Stimulated activated effector memory CD8-positive, alpha-beta T cell treated with anti-CD3 and anti-CD28 coated beads, Interleukin-12 subunit alpha, Interleukin-12 subunit beta, amount 100 ng/mL, for 72 hours (primary cell): ENCODE measurements at regions not wholly inside any gene's neighbourhood (a gene's known extent, or its start where the extent isn't known, plus 50 kb on each side); places are given as distances from the start of the nearest gene placed in this dataset.
"Not testable (repeated sequence)": the region's sequence is repeated elsewhere in the genome, so short reads cannot be mapped to it uniquely, and the experiment has no call there.

Source experiments
- ATAC-seq: fragments of 150-1000 bp; cut with Tn5 transposase; 2 replicates; pipeline ENCODE4 v1.10.0; 2021
- DNase-seq, 2 donors: peaks; one replicate each; pipeline ENCODE4 v3.0.0; 2021 to 2022; ENCODE audit warnings: low spot score in 2 of 2
- H3K27ac Mint-ChIP-seq: one replicate; pipeline ENCODE4 v1.8.0; 2022; ENCODE audit warnings: mild to moderate bottlenecking, mixed read lengths
- H3K36me3 Mint-ChIP-seq: one replicate; pipeline ENCODE4 v1.8.0; 2022; ENCODE audit warnings: mild to moderate bottlenecking, mixed read lengths
- H3K4me1 Mint-ChIP-seq: one replicate; pipeline ENCODE4 v1.8.0; 2022; ENCODE audit warnings: mixed read lengths
- H3K4me3 Mint-ChIP-seq: one replicate; pipeline ENCODE4 v1.8.0; 2022; ENCODE audit warnings: mild to moderate bottlenecking, mixed read lengths
- H3K9me3 Mint-ChIP-seq: one replicate; pipeline ENCODE4 v1.8.0; 2022; ENCODE audit warnings: mixed read lengths

DNA sequence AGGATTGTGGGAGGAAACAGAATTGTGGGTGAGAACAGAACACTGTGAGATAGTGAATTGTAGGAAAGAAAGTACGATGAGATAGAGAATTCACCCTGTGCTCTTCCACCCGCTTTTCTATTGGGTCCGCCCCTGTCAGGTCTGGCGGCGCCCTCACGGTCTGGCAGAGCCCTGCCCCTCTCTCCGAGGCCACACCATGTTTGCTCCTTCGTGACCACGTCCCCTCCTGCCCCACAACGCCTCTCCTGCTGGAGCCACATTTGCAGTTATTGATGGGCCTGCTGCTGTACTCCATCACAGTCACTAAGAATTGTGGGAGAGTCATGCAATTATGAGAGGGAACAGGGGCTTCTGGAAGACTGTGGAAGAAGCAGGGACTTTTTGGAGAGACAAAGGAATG, 473.1 kb downstream of the KLF12 start:
- Mint-ChIP-seq H3K36me3 (no peaks in the 10 kb centered on the region), H3K4me3 (no peak overlapping the region)

GRCh38 chr13:73658639-73659038, 475.6 kb downstream of the KLF12 start:
- no peak overlapping the region for H3K4me3 Mint-ChIP-seq

More for the DNA sequence above, 473.1 kb downstream of the KLF12 start:
- ATAC-seq: peak; percentile 44
- H3K9me3 Mint-ChIP-seq: no peaks in the 10 kb centered on the region
- peaks cover 7% of the 10 kb centered on the region for H3K4me1 Mint-ChIP-seq
- H3K27ac Mint-ChIP-seq: no peak overlapping the region
- no peak for DNase-seq

GRCh38 chr13:73657821-73658540, 476.2 kb downstream of the KLF12 start:
- ATAC-seq: no peak
- H3K36me3 Mint-ChIP-seq: no peaks in the 10 kb centered on the region
- H3K27ac Mint-ChIP-seq: no peak overlapping the region

More at GRCh38 chr13:73658639-73659038, 475.6 kb downstream of the KLF12 start:
- Mint-ChIP-seq H3K27ac (no peak overlapping the region), H3K4me1 (peaks cover 7% of the 10 kb centered on the region), H3K9me3 (no peaks in the 10 kb centered on the region), H3K36me3 (no peaks in the 10 kb centered on the region)
- DNase-seq (no peak), ATAC-seq (no peak)

GRCh38 chr13:73656863-73657262, 477.3 kb downstream of the KLF12 start:
- H3K27ac Mint-ChIP-seq: no peak overlapping the region
- H3K36me3 Mint-ChIP-seq: no peaks in the 10 kb centered on the region
- ATAC-seq: no peak

More at GRCh38 chr13:73657821-73658540, 476.2 kb downstream of the KLF12 start:
- Mint-ChIP-seq H3K9me3 (no peaks in the 10 kb centered on the region), H3K4me3 (no peak overlapping the region), H3K4me1 (peaks cover 7% of the 10 kb centered on the region)
- DNase-seq: no peak

GRCh38 chr13:73653688-73654087, 480.5 kb downstream of the KLF12 start:
- H3K9me3 Mint-ChIP-seq: no peaks in the 10 kb centered on the region
- no peak overlapping the region for H3K27ac Mint-ChIP-seq
- H3K4me3 Mint-ChIP-seq: no peak overlapping the region

More at GRCh38 chr13:73656863-73657262, 477.3 kb downstream of the KLF12 start:
- H3K4me1 Mint-ChIP-seq: peaks cover 4% of the 10 kb centered on the region
- DNase-seq: no peak
- H3K4me3 Mint-ChIP-seq: no peak overlapping the region
- H3K9me3 Mint-ChIP-seq: no peaks in the 10 kb centered on the region

DNA sequence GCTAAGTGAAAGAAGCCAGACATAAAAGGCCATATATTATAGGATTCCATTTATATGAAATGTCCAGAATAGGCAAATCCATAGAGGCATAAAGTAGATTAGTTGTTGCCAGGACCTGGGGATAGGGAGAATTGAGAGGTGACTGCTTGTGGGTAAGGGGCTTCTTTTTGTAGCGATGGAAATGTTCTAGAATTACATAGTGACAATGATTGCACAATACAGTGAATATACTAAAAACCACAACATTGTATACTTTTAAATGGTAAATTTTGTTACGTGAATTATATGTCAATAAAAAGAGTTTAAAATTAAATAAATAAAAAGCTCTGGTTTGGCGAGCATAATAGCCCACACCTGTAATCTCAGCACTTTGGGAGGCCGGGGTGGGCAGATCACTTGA, 486.8 kb downstream of the KLF12 start:
- Mint-ChIP-seq H3K4me3 (no peak overlapping the region), H3K9me3 (peaks cover 3% of the 10 kb centered on the region), H3K36me3 (no peaks in the 10 kb centered on the region), H3K4me1 (no peaks in the 10 kb centered on the region), H3K27ac (no peak overlapping the region)
- DNase-seq: no peak
- no peak for ATAC-seq

More at GRCh38 chr13:73653688-73654087, 480.5 kb downstream of the KLF12 start:
- ATAC-seq (no peak), DNase-seq (no peak)
- no peaks in the 10 kb centered on the region for H3K36me3 Mint-ChIP-seq
- no peaks in the 10 kb centered on the region for H3K4me1 Mint-ChIP-seq

DNA sequence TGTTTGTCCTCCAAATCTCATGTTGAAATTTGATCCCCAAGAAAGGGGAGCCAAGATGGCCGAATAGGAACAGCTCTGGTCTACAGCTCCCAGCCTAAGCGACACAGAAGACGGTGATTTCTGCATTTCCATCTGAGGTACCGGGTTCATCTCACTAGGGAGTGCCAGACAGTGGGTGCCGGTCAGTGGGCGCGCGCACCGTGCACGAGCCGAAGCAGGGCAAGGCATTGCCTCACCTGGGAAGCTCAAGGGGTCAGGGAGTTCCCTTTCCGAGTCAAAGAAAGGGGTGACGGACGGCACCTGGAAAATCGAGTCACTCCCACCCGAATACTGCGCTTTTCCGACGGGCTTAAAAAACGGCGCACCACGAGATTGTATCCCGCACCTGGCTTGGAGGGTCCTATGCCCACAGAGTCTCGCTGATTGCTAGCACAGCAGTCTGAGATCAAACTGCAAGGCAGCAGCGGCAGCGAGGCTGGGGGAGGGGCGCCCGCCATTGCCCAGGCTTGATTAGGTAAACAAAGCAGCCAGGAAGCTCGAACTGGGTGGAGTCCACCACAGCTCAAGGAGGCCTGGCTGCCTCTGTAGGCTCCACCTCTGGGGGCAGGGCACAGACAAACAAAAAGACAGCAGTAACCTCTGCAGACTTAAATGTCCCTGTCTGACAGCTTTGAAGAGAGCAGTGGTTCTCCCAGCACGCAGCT, 493.6 kb downstream of the KLF12 start:
- not testable (repeated sequence) for DNase-seq, H3K4me1 Mint-ChIP-seq, H3K36me3 Mint-ChIP-seq, H3K9me3 Mint-ChIP-seq, ATAC-seq, H3K4me3 Mint-ChIP-seq, H3K27ac Mint-ChIP-seq

DNA sequence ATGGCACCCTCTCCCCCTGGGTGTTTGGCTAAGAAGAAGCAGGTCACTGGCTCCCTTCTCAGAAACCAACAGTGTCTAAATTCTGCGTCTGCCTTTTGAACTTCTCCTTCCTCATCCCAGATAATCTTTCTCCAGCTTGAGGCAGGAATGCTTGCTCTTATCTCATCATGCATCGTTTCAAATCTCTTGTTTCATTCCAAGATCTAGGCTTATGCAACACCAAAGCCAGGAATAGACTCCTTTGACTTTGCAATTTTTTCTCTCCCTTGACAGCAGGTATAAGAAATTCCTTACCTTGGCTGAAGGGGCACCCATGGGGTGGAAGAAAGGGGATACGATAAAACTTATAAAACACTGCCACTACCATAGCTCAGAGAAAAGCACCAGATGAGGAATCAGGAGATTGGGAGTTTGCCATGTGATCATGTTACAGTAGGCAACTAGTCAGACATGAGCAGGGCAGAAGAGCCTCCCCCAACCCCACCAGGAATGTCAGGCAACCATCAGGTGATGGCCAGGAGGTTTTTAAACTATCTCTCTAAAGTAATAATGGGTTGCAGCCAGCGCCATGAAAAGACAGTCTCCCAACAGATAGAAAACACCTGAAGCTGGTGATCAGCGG, 498.9 kb downstream of the KLF12 start:
- H3K4me3 Mint-ChIP-seq: no peak overlapping the region
- no peak for DNase-seq
- no peaks in the 10 kb centered on the region for H3K36me3 Mint-ChIP-seq
- no peak overlapping the region for H3K27ac Mint-ChIP-seq
- no peaks in the 10 kb centered on the region for H3K9me3 Mint-ChIP-seq
- H3K4me1 Mint-ChIP-seq: no peaks in the 10 kb centered on the region
- no peak for ATAC-seq

- Mint-ChIP-seq H3K36me3 (no peaks in the 10 kb centered on the region), H3K4me1 (no peaks in the 10 kb centered on the region), H3K27ac (no peak overlapping the region), H3K9me3 (no peaks in the 10 kb centered on the region), H3K4me3 (no peak overlapping the region)
- ATAC-seq (no peak), DNase-seq (no peak)
Observed at GRCh38 chr13:73633817-73634460, 500.3 kb downstream of the KLF12 start.

GRCh38 chr13:73631411-73631810, 502.8 kb downstream of the KLF12 start:
- H3K9me3 Mint-ChIP-seq: no peaks in the 10 kb centered on the region
- no peak overlapping the region for H3K27ac Mint-ChIP-seq
- no peaks in the 10 kb centered on the region for H3K4me1 Mint-ChIP-seq
- H3K36me3 Mint-ChIP-seq: no peaks in the 10 kb centered on the region
- ATAC-seq (no peak), DNase-seq (no peak)
- H3K4me3 Mint-ChIP-seq: no peak overlapping the region

- DNase-seq: no peak
Observed at GRCh38 chr13:73625562-73626339, 508.5 kb downstream of the KLF12 start.

DNA sequence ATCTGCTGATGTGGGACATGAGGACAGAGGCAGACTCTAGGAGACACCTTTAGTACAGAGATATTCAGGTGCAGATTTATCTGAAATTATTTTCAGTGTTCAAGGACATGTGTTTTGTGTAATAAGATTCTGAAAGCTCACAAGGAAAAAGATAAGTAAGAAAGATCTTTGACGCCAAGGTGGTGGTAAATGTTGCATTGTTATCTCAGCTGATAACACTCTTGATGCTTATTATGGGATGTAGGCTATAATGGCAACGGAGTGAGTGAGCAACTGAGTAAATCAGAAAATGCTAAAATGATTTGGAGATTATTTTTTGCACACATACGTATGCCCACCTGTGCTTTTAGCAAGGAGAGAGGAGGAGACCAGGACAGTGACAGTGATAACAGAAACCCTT, 510.9 kb downstream of the KLF12 start:
- H3K27ac Mint-ChIP-seq: no peak overlapping the region
- ATAC-seq (no peak), DNase-seq (no peak)
- no peak overlapping the region for H3K4me3 Mint-ChIP-seq
- peaks cover 10% of the 10 kb centered on the region for H3K4me1 Mint-ChIP-seq
- H3K36me3 Mint-ChIP-seq: no peaks in the 10 kb centered on the region
- H3K9me3 Mint-ChIP-seq: no peaks in the 10 kb centered on the region

More at GRCh38 chr13:73625562-73626339, 508.5 kb downstream of the KLF12 start:
- peaks cover 10% of the 10 kb centered on the region for H3K4me1 Mint-ChIP-seq
- no peaks in the 10 kb centered on the region for H3K9me3 Mint-ChIP-seq
- H3K27ac Mint-ChIP-seq: peak overlapping the region; percentile 37
- no peak overlapping the region for H3K4me3 Mint-ChIP-seq
- peak; percentile 60 for ATAC-seq
- H3K36me3 Mint-ChIP-seq: no peaks in the 10 kb centered on the region

DNA sequence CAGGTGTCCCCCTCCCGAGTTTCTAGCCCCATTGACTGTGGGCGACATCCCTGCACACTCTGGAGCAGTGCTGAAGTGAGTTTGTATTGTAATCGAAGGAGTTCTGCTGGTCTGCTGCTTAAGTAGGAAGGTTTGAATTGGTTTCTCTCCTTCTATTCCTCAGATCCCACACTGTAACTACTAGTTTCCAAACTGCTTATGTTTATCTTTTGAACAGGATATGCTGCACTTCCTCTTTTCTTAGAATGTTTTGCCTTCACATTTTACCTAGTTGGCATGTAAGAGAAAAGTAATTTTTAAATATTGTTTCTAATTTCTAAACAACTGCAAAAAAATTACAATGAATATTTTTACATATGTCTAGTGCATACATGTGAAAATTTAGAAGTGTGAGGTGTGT, 511.8 kb downstream of the KLF12 start:
- DNase-seq (no peak), ATAC-seq (no peak)
- H3K36me3 Mint-ChIP-seq: no peaks in the 10 kb centered on the region
- peaks cover 10% of the 10 kb centered on the region for H3K4me1 Mint-ChIP-seq
- H3K27ac Mint-ChIP-seq: no peak overlapping the region
- no peak overlapping the region for H3K4me3 Mint-ChIP-seq
- no peaks in the 10 kb centered on the region for H3K9me3 Mint-ChIP-seq

- Mint-ChIP-seq H3K36me3 (no peaks in the 10 kb centered on the region), H3K27ac (no peak overlapping the region), H3K9me3 (no peaks in the 10 kb centered on the region), H3K4me1 (peaks cover 8% of the 10 kb centered on the region), H3K4me3 (no peak overlapping the region)
- DNase-seq (no peak), ATAC-seq (no peak)
Observed at GRCh38 chr13:73618275-73618865, 515.8 kb downstream of the KLF12 start.
